ENCODE measurements at regions not wholly inside any gene's neighbourhood (a gene's known extent, or its start where the extent isn't known, plus 50 kb on each side); places are given as distances from the start of the nearest gene placed in this dataset.

- no peak for TF ChIP-seq EP300 (IDR thresholded peaks at IDR 0.05)
- TF ChIP-seq POLR2A (IDR thresholded peaks at IDR 0.05) = no peak
- no peak for TF ChIP-seq POLR2AphosphoS5 (IDR thresholded peaks at IDR 0.05)
These were observed 337.9 kb downstream of the CETN3 start for GRCh38 chr5:90071656-90072055.
